ENCODE measurements at regions not wholly inside any gene's neighbourhood (a gene's known extent, or its start where the extent isn't known, plus 50 kb on each side); places are given as distances from the start of the nearest gene placed in this dataset.
"Not testable (repeated sequence)": the region's sequence is repeated elsewhere in the genome, so short reads cannot be mapped to it uniquely, and the experiment has no call there.

GRCh38 chr6:133811557-133811956 is 77.4 kb upstream of the TCF21 start:
- H3K4me3 ChIP-seq (ENCODE audit: low read depth, low read length) = no peak overlapping the region
- DNase-seq (ENCODE audit: low read depth) = no peak

- not testable (repeated sequence) for H3K4me3 ChIP-seq (ENCODE audit: low read depth, low read length); DNase-seq (ENCODE audit: low read depth)
These were observed 76.5 kb upstream of the TCF21 start for GRCh38 chr6:133812446-133812845.

DNA sequence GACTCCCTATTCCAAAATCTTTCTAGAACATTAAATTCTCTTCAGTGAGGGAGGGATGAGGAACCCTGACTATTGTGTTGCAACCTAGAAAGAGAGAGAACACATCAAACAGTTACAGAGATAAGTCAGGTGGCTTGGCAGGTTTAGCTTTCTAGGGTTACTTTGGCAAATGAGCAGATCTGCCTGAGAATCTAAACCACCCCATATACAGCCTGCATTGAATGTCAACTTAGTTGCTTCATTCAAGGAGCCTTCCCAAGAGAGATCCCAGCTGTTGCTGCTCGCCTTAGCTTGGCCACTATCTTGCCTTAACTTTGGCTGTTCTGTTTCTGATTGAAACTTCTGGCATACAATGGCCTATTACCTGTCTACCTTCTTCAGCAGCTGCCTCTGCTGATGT is 74.7 kb upstream of the TCF21 start:
- DNase-seq (ENCODE audit: low read depth) = no peak
- no peak overlapping the region for H3K4me3 ChIP-seq (ENCODE audit: low read depth, low read length)

GRCh38 chr6:133814797-133815196 is 74.1 kb upstream of the TCF21 start:
- no peak overlapping the region for H3K4me3 ChIP-seq (ENCODE audit: low read depth, low read length)
- DNase-seq (ENCODE audit: low read depth) = peak; percentile 50

DNA sequence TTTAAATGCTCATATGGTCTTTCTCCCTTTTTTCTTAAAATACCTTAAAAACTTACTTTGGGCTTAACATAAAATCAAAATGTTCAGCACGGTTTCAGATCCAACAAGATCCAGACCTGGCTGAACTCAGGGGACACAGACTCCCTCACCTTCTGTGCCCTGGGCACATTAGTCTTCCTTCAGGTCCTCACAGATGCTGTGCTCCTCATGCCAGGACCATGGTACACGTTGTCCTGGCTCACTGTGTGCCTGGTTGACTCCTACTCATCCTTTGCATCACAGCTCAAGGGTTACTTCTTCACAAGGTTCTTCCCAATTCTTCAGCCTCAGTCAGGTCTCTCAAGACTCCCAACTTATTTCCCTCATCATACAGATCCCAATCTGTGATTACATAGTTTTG is 73.6 kb upstream of the TCF21 start:
- no peak overlapping the region for H3K4me3 ChIP-seq (ENCODE audit: low read depth, low read length)
- no peak for DNase-seq (ENCODE audit: low read depth)

GRCh38 chr6:133816171-133816570 is 72.7 kb upstream of the TCF21 start:
- H3K4me3 ChIP-seq (ENCODE audit: low read depth, low read length) = no peak overlapping the region
- DNase-seq (ENCODE audit: low read depth) = no peak

DNA sequence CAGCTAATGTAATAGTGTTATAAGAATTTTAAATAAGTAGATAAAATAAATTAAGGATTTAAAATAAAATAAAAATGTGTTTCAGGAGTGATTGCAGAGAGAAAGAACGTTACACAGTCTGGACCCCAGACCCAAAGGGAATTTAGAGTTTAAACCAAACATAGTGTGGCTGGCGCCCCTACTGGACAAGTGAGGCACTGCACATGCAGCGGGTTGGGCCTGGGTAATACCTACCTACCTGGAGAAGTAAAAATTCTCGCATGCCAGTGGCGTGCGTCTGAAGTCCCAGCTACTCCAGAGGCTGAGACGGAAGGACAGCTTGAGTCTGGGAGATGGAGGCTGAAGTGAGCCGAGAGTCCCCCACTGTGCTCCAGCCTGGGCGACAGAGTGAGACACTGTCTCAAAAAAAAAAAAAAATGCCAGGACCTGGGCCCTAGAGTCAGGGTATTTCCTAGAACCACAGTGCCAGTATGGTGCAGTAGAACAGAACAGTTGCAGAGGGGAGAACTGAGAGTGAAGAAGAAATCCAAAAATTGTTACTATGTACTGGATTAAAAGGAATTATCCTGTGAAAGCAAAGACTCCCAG is 71.4 kb upstream of the TCF21 start:
- H3K4me3 ChIP-seq (ENCODE audit: low read depth, low read length) = no peak overlapping the region
- no peak for DNase-seq (ENCODE audit: low read depth)

DNA sequence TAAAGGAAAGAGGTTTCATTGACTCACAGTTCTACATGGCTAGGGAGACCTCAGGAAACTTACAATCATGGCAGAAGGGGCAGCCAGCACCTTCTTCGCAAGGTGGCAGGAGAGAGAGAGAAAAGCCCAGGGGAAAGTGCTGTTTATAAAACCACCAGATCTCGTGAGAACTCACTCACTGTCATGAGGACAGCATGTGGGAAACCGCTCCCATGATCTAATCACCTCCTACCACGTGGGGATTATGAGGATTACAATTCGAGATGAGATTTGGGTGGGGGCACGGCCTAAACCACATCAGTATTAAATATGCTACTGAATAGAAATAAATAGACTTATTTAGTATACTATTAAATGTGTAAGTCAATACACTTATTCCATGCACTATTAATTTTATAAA is 70.6 kb upstream of the TCF21 start:
- no peak overlapping the region for H3K4me3 ChIP-seq (ENCODE audit: low read depth, low read length)
- no peak for DNase-seq (ENCODE audit: low read depth)

DNA sequence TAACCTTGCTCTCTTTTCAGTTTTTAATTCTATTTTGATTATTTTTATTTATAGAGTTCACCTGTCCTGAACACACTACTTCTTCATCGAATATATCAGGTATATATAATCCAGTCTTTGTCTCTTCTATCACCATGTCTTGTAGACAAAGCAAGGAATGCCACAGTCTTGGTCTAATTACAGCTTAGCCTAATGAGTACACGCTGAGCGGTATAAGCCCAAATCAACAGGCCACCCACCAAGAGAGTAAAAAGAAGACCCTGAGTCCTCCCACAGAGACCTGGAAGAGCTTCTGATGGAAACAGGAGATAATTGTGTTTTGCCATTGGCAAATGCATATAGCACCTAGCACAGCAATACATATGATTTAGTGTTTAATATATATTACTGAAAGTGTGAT is 68.7 kb upstream of the TCF21 start:
- DNase-seq (ENCODE audit: low read depth) = no peak
- H3K4me3 ChIP-seq (ENCODE audit: low read depth, low read length) = no peak overlapping the region

- no peak overlapping the region for H3K4me3 ChIP-seq (ENCODE audit: low read depth, low read length)
- DNase-seq (ENCODE audit: low read depth) = no peak
These were observed 61.1 kb upstream of the TCF21 start for GRCh38 chr6:133827766-133828165.

GRCh38 chr6:133833949-133834359 is 55.0 kb upstream of the TCF21 start:
- DNase-seq (ENCODE audit: low read depth) = no peak
- H3K4me3 ChIP-seq (ENCODE audit: low read depth, low read length) = no peak overlapping the region

DNA sequence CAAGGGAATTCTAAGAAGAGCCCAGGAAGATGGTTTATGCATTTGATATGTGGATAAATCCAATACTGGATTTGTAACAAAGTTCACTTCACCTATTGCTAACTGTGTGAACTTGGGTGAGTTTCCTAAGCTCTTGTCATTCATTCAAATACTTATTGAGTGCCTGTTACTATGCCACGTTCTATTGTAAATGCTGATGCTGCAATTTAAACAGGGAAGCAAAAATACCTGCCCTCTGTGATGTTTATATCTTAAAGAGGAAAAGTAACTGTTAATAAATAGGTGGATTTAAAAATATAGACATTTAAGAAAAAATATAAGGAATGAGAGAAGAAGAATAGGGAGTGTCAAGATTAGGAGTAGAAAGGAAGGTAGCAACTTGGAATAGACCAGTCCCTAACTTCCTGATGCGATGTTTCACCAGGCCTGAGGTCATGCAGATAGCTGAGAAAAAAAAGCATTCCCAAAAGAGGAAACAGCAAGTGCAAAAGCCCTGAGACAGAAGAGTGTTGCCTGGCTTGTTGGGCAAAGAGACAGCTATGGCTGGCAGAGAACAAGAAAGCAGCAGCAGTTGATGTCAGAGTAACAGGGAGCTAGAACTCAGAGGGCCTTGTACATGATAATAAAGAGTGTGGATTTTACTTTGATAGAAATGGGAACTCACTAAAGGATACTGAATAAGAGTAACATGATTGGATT is 54.3 kb upstream of the TCF21 start:
- no peak for DNase-seq (ENCODE audit: low read depth)
- no peak overlapping the region for H3K4me3 ChIP-seq (ENCODE audit: low read depth, low read length)

DNA sequence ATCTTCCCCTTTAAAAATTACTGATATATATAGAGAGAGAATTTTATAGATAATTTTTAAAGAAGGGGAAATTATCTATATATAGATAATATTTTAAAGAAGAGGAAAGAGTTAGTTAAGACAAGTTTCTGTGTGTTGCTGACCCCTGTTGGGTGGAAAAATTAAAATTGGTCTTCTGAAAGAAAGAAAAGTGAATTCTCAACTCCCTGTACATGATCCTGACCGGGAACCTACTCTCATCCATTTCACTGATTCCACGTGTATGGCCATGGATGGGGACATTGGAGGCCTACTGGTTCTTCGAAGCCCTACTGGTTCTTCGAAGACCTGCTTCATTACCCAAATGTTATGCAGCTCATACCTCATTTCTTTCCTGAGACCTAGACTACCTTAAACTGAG is 53.0 kb upstream of the TCF21 start:
- no peak for DNase-seq (ENCODE audit: low read depth)
- no peak overlapping the region for H3K4me3 ChIP-seq (ENCODE audit: low read depth, low read length)

DNA sequence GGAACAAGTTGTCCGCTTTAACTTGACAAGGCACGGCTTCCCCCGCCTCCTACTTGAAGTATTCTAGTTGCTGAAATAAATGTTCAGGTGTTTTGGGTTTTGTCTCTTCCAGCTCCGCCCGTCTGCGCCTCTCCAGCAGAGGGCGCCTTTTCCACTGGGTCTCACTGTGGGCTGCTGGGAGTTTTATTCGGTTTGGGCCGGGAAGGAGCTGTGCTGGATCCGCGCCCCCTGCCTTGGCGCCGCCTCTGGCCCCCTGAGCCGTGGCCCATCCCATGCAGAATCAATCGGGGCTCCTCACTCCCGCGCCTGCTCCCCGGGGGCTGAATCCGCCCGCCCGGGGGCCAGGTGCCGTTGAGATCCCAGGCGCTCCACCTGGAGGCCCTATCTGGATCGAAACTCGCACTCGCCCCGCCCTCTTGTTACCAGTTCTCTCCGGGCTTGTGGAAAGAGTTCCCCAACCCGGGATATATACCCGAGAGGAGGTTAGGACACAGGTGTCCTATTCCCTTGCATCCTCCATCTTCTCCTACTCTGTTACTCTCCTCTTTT is 51.0 kb upstream of the TCF21 start:
- H3K4me3 ChIP-seq (ENCODE audit: low read depth, low read length) = peak overlapping the region; percentile 47
- DNase-seq (ENCODE audit: low read depth) = no peak
